ENCODE measurements at regions not wholly inside any gene's neighbourhood (a gene's known extent, or its start where the extent isn't known, plus 50 kb on each side); places are given as distances from the start of the nearest gene placed in this dataset.

- intact Hi-C loops (cut with micrococcal nuclease), result no loop called here
- H3K36me3 ChIP-seq (replicated peaks in 1 of 2; ENCODE audit: control extremely low read depth in 1 of 2, control insufficient read depth in 1 of 2, extremely low read depth in 1 of 2, insufficient read depth in 2 of 2, low read length in 1 of 2), result no peaks in the 10 kb centered on the region
- Mint-ChIP-seq H3K4me3 (no peak overlapping the region), H3K9me3 (ENCODE audit: insufficient read depth) (no peaks in the 10 kb centered on the region), H3K4me1 (no peaks in the 10 kb centered on the region), H3K27me3 (no peaks in the 10 kb centered on the region), H3K27ac (no peak overlapping the region)
- no peaks in the 10 kb centered on the region for H3K4me1 ChIP-seq (ENCODE audit: control insufficient read depth in 2 of 2, insufficient read depth in 2 of 2, low read length in 2 of 2)
- ChIA-PET CTCF (no interaction called here), POLR2A (no interaction called here)
- H3K79me2 ChIP-seq (ENCODE audit: control insufficient read depth, insufficient read depth, low read length), result no peaks in the 10 kb centered on the region
- H3K27me3 ChIP-seq (replicated peaks in 1 of 4; ENCODE audit: control extremely low read depth in 1 of 4, control insufficient read depth in 3 of 4, insufficient read depth in 4 of 4, low read length in 3 of 4), result no peaks in the 10 kb centered on the region
- H4K20me1 ChIP-seq (ENCODE audit: control insufficient read depth, insufficient read depth, low read length, poor library complexity, severe bottlenecking), result no peaks in the 10 kb centered on the region
- no peak overlapping the region for H3K4me2 ChIP-seq (replicated peaks; ENCODE audit: low read depth, low read length, poor library complexity, severe bottlenecking)
- H3K9me3 ChIP-seq (ENCODE audit: control extremely low read depth in 1 of 3, control insufficient read depth in 2 of 3, insufficient read depth in 1 of 3, low read length in 2 of 3), result no peaks in the 10 kb centered on the region
- no peak overlapping the region for H2AFZ ChIP-seq (ENCODE audit: insufficient read depth, low read depth, low read length, poor library complexity, severe bottlenecking)
- 96% methylated on average over 4 of the region's 6 CpGs for WGBS (ENCODE audit: insufficient coverage)
- H3K9ac ChIP-seq (ENCODE audit: low read length), result no peak overlapping the region
- H3K27ac ChIP-seq (ENCODE audit: low read length in 2 of 2), result no peak overlapping the region
- no peak overlapping the region for H3K4me3 ChIP-seq (ENCODE audit: control extremely low read depth in 1 of 5, extremely low read depth in 1 of 5, insufficient read depth in 1 of 5, low read depth in 2 of 5, low read length in 4 of 5)
- DNase-seq, result no peak
- no peak for ATAC-seq (ENCODE audit: low read depth)
- TF ChIP-seq CTCF (IDR thresholded peaks at IDR 0.05) (no peak), EZH2 (IDR thresholded peaks at IDR 0.05; ENCODE audit: borderline replicate concordance, insufficient read depth, low read depth, low read length, poor library complexity, severe bottlenecking) (no peak)
Observed at GRCh38 chr16:79865918-79866317, 265.4 kb upstream of the MAF start.

- no peak overlapping the region for H3K4me2 ChIP-seq (replicated peaks; ENCODE audit: low read depth, low read length, poor library complexity, severe bottlenecking)
- no peaks in the 10 kb centered on the region for H4K20me1 ChIP-seq (ENCODE audit: control insufficient read depth, insufficient read depth, low read length, poor library complexity, severe bottlenecking)
- ATAC-seq (ENCODE audit: low read depth), result no peak
- TF ChIP-seq CTCF (IDR thresholded peaks at IDR 0.05) (no peak), EZH2 (IDR thresholded peaks at IDR 0.05; ENCODE audit: borderline replicate concordance, insufficient read depth, low read depth, low read length, poor library complexity, severe bottlenecking) (no peak)
- intact Hi-C loops (cut with micrococcal nuclease), result no loop called here
- no peaks in the 10 kb centered on the region for H3K9me3 ChIP-seq (ENCODE audit: control extremely low read depth in 1 of 3, control insufficient read depth in 2 of 3, insufficient read depth in 1 of 3, low read length in 2 of 3)
- no peaks in the 10 kb centered on the region for H3K4me1 ChIP-seq (ENCODE audit: control insufficient read depth in 2 of 2, insufficient read depth in 2 of 2, low read length in 2 of 2)
- no peaks in the 10 kb centered on the region for H3K27me3 ChIP-seq (replicated peaks in 1 of 4; ENCODE audit: control extremely low read depth in 1 of 4, control insufficient read depth in 3 of 4, insufficient read depth in 4 of 4, low read length in 3 of 4)
- Mint-ChIP-seq H3K27ac (no peak overlapping the region), H3K27me3 (peaks cover 8% of the 10 kb centered on the region), H3K4me3 (no peak overlapping the region), H3K9me3 (ENCODE audit: insufficient read depth) (no peaks in the 10 kb centered on the region), H3K4me1 (no peaks in the 10 kb centered on the region)
- H3K9ac ChIP-seq (ENCODE audit: low read length), result no peak overlapping the region
- H2AFZ ChIP-seq (ENCODE audit: insufficient read depth, low read depth, low read length, poor library complexity, severe bottlenecking), result no peak overlapping the region
- H3K27ac ChIP-seq (ENCODE audit: low read length in 2 of 2), result no peak overlapping the region
- H3K4me3 ChIP-seq (ENCODE audit: control extremely low read depth in 1 of 5, extremely low read depth in 1 of 5, insufficient read depth in 1 of 5, low read depth in 2 of 5, low read length in 4 of 5), result no peak overlapping the region
- 90% methylated on average over 5 of the region's 7 CpGs for WGBS (ENCODE audit: insufficient coverage)
- CTCF ChIA-PET, result no interaction called here
- no peaks in the 10 kb centered on the region for H3K79me2 ChIP-seq (ENCODE audit: control insufficient read depth, insufficient read depth, low read length)
- POLR2A ChIA-PET, result no interaction called here
- no peaks in the 10 kb centered on the region for H3K36me3 ChIP-seq (replicated peaks in 1 of 2; ENCODE audit: control extremely low read depth in 1 of 2, control insufficient read depth in 1 of 2, extremely low read depth in 1 of 2, insufficient read depth in 2 of 2, low read length in 1 of 2)
- no peak for DNase-seq
Observed at GRCh38 chr16:79864781-79865391, 264.3 kb upstream of the MAF start.
